ENCODE measurements at regions not wholly inside any gene's neighbourhood (a gene's known extent, or its start where the extent isn't known, plus 50 kb on each side); places are given as distances from the start of the nearest gene placed in this dataset.

- DNase-seq (peak; percentile 49), ATAC-seq (peak; percentile 81)
- no peaks in the 10 kb centered on the region for H3F3A ChIP-seq (ENCODE audit: low read length, unreplicated experiment)
- H4K20me1 ChIP-seq (ENCODE audit: low read length) = no peaks in the 10 kb centered on the region
- H3K4me1 ChIP-seq (ENCODE audit: insufficient read depth, low read length) = no peaks in the 10 kb centered on the region
- TF ChIP-seq EZH2phosphoT487 (IDR thresholded peaks at IDR 0.05; ENCODE audit: borderline replicate concordance, low read length) = no peak
- peak; percentile 82 for TF ChIP-seq EZH2 (IDR thresholded peaks at IDR 0.05; ENCODE audit: low read length, unreplicated experiment)
- TF ChIP-seq, protein P1, sequence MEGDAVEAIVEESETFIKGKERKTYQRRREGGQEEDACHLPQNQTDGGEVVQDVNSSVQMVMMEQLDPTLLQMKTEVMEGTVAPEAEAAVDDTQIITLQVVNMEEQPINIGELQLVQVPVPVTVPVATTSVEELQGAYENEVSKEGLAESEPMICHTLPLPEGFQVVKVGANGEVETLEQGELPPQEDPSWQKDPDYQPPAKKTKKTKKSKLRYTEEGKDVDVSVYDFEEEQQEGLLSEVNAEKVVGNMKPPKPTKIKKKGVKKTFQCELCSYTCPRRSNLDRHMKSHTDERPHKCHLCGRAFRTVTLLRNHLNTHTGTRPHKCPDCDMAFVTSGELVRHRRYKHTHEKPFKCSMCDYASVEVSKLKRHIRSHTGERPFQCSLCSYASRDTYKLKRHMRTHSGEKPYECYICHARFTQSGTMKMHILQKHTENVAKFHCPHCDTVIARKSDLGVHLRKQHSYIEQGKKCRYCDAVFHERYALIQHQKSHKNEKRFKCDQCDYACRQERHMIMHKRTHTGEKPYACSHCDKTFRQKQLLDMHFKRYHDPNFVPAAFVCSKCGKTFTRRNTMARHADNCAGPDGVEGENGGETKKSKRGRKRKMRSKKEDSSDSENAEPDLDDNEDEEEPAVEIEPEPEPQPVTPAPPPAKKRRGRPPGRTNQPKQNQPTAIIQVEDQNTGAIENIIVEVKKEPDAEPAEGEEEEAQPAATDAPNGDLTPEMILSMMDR (conservative IDR thresholded peaks at IDR 0.05; ENCODE audit: low read depth, low read length) = peak; percentile 75
- no peaks in the 10 kb centered on the region for H3K79me2 ChIP-seq (ENCODE audit: low read length)
- no peak overlapping the region for H3K4me3 ChIP-seq (ENCODE audit: low read length)
- no peak overlapping the region for H3K9ac ChIP-seq (ENCODE audit: low read length)
- no peak overlapping the region for H3K27ac ChIP-seq (ENCODE audit: low read length)
- ChIA-PET POLR2A (ENCODE audit: unreplicated experiment) (no interaction called here), CTCF (interaction anchor here (0.6 kb wide), 1 partner anchor 60 kb away, joined by 3 read pairs; no protein-coding TSS in a partner anchor)
- H3K9me3 ChIP-seq (ENCODE audit: low read length) = no peaks in the 10 kb centered on the region
- no TSS peak for BruUV-seq (replicated peaks)
- peaks cover 97% of the 10 kb centered on the region for H3K27me3 ChIP-seq (ENCODE audit: low read length)
- no peaks in the 10 kb centered on the region for H3K9me2 ChIP-seq (replicated peaks; ENCODE audit: low read length)
- no peak overlapping the region for H3K4me2 ChIP-seq (ENCODE audit: low read length)
- no peak overlapping the region for H2AFZ ChIP-seq (ENCODE audit: low read length)
- H3K36me3 ChIP-seq (ENCODE audit: low read depth, low read length) = no peaks in the 10 kb centered on the region
- intact Hi-C loops (cut with micrococcal nuclease) = loop anchor here (1.0 to 2.0 kb wide), 2 partner anchors 47 to 548 kb away; no protein-coding TSS in a partner anchor
Observed at GRCh38 chr1:2875707-2876561, 74.4 kb upstream of the TTC34 start.

- no peak for ATAC-seq
- H3K4me2 ChIP-seq (ENCODE audit: low read length) = no peak overlapping the region
- H3K27ac ChIP-seq (ENCODE audit: low read length) = no peak overlapping the region
- intact Hi-C loops (cut with micrococcal nuclease) = loop anchor here (1.0 to 2.0 kb wide), 2 partner anchors 46 to 547 kb away; no protein-coding TSS in a partner anchor
- H3K9me2 ChIP-seq (replicated peaks; ENCODE audit: low read length) = no peaks in the 10 kb centered on the region
- H3K79me2 ChIP-seq (ENCODE audit: low read length) = no peaks in the 10 kb centered on the region
- BruUV-seq (replicated peaks) = no TSS peak
- H3K4me3 ChIP-seq (ENCODE audit: low read length) = no peak overlapping the region
- H3K36me3 ChIP-seq (ENCODE audit: low read depth, low read length) = no peaks in the 10 kb centered on the region
- H3K9ac ChIP-seq (ENCODE audit: low read length) = no peak overlapping the region
- no peaks in the 10 kb centered on the region for H3F3A ChIP-seq (ENCODE audit: low read length, unreplicated experiment)
- TF ChIP-seq, protein P1 (conservative IDR thresholded peaks at IDR 0.05; ENCODE audit: low read depth, low read length) = no peak
- TF ChIP-seq EZH2 (IDR thresholded peaks at IDR 0.05; ENCODE audit: low read length, unreplicated experiment) = no peak
- H3K4me1 ChIP-seq (ENCODE audit: insufficient read depth, low read length) = no peaks in the 10 kb centered on the region
- no peak for DNase-seq
- ChIA-PET CTCF (no interaction called here), POLR2A (ENCODE audit: unreplicated experiment) (no interaction called here)
- H3K9me3 ChIP-seq (ENCODE audit: low read length) = no peaks in the 10 kb centered on the region
- H3K27me3 ChIP-seq (ENCODE audit: low read length) = peaks cover 97% of the 10 kb centered on the region
- no peak overlapping the region for H2AFZ ChIP-seq (ENCODE audit: low read length)
- no peaks in the 10 kb centered on the region for H4K20me1 ChIP-seq (ENCODE audit: low read length)
Observed at GRCh38 chr1:2876846-2877245, 75.4 kb upstream of the TTC34 start.

DNA sequence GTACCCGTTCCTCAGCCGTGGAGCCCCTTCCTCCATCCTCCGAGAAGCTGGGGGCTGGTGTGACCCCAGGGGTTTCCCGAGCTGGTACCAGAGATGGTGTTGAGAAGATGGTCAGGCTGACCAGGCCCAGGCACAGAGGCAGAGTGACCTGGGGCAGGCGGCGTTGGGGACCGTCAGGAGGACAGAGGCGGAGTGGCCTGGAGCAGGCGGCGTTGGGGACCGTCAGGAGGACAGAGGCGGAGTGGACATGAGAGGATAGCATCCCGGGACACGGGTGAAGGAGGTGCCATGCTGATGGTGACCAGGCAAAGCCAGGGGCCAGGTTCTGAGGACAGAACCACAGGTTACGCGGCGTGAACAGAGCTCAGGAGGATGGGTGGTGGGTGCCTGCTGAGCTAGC lies 75.9 kb upstream of the TTC34 start:
- no peaks in the 10 kb centered on the region for H3K36me3 ChIP-seq (ENCODE audit: low read depth, low read length)
- ChIA-PET CTCF (no interaction called here), POLR2A (ENCODE audit: unreplicated experiment) (no interaction called here)
- H3K9me3 ChIP-seq (ENCODE audit: low read length) = no peaks in the 10 kb centered on the region
- no peaks in the 10 kb centered on the region for H3K79me2 ChIP-seq (ENCODE audit: low read length)
- TF ChIP-seq, protein P1 (conservative IDR thresholded peaks at IDR 0.05; ENCODE audit: low read depth, low read length) = no peak
- TF ChIP-seq EZH2phosphoT487 (IDR thresholded peaks at IDR 0.05; ENCODE audit: borderline replicate concordance, low read length) (no peak), EZH2 (IDR thresholded peaks at IDR 0.05; ENCODE audit: low read length, unreplicated experiment) (no peak)
- intact Hi-C loops (cut with micrococcal nuclease) = loop anchor here (2.0 kb wide), 1 partner anchor 45 kb away; no protein-coding TSS in a partner anchor
- H3F3A ChIP-seq (ENCODE audit: low read length, unreplicated experiment) = no peaks in the 10 kb centered on the region
- no peak overlapping the region for H3K27ac ChIP-seq (ENCODE audit: low read length)
- H3K4me2 ChIP-seq (ENCODE audit: low read length) = no peak overlapping the region
- H2AFZ ChIP-seq (ENCODE audit: low read length) = no peak overlapping the region
- BruUV-seq (replicated peaks) = no TSS peak
- no peak overlapping the region for H3K9ac ChIP-seq (ENCODE audit: low read length)
- DNase-seq (no peak), ATAC-seq (no peak)
- H3K4me3 ChIP-seq (ENCODE audit: low read length) = no peak overlapping the region
- no peaks in the 10 kb centered on the region for H3K9me2 ChIP-seq (replicated peaks; ENCODE audit: low read length)
- H3K4me1 ChIP-seq (ENCODE audit: insufficient read depth, low read length) = no peaks in the 10 kb centered on the region
- H4K20me1 ChIP-seq (ENCODE audit: low read length) = no peaks in the 10 kb centered on the region
- peaks cover 97% of the 10 kb centered on the region for H3K27me3 ChIP-seq (ENCODE audit: low read length)

Data from PC-3 (cell line).